ENCODE measurements at regions not wholly inside any gene's neighbourhood (a gene's known extent, or its start where the extent isn't known, plus 50 kb on each side); places are given as distances from the start of the nearest gene placed in this dataset.

- Histone ChIP-seq H3K27ac (no peak overlapping the region), H3K27me3 (ENCODE audit: low read depth) (no peaks in the 10 kb centered on the region), H3K36me3 (no peaks in the 10 kb centered on the region), H3K4me3 (no peak overlapping the region), H3K9me3 (no peaks in the 10 kb centered on the region), H3K4me1 (no peaks in the 10 kb centered on the region)
- ATAC-seq, result no peak
- intact Hi-C loops (cut with DNase I), result no loop called here
- no peak for TF ChIP-seq CTCF (IDR thresholded peaks at IDR 0.05)
- DNase-seq, result no peak
These were observed 564.3 kb downstream of the GATA3 start for GRCh38 chr10:8618834-8619233.

DNA sequence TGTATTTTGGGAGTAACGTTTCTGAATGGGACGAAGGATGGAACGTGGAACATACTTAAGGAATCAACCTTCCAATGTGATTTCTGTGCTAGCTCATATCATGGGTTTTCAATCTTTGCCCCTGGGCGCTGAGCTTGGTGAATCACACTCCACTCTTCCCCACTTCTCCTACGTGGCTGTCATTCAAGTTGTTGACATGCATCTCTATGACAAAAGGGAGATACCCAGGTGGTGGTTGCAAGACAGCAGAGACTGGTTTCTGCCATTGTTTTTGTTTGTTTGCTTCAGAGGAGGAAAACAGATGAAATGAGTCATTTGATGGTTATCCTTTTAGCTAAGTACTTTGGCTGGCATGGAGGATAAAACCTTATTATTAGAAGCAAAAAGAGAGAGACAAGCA lies 573.9 kb downstream of the GATA3 start:
- ATAC-seq (no peak), DNase-seq (no peak)
- intact Hi-C loops (cut with DNase I), result no loop called here
- Histone ChIP-seq H3K4me1 (no peaks in the 10 kb centered on the region), H3K27me3 (ENCODE audit: low read depth) (no peaks in the 10 kb centered on the region), H3K36me3 (no peaks in the 10 kb centered on the region), H3K4me3 (no peak overlapping the region), H3K27ac (no peak overlapping the region), H3K9me3 (no peaks in the 10 kb centered on the region)
- TF ChIP-seq CTCF (IDR thresholded peaks at IDR 0.05), result no peak

- Histone ChIP-seq H3K9me3 (no peaks in the 10 kb centered on the region), H3K36me3 (no peaks in the 10 kb centered on the region), H3K4me1 (no peaks in the 10 kb centered on the region), H3K27me3 (ENCODE audit: low read depth) (no peaks in the 10 kb centered on the region), H3K27ac (no peak overlapping the region), H3K4me3 (no peak overlapping the region)
- no peak for ATAC-seq
- intact Hi-C loops (cut with DNase I), result no loop called here
- no peak for DNase-seq
- no peak for TF ChIP-seq CTCF (IDR thresholded peaks at IDR 0.05)
These were observed 579.4 kb downstream of the GATA3 start for GRCh38 chr10:8633909-8634308.

GRCh38 chr10:8636371-8636770 lies 581.9 kb downstream of the GATA3 start:
- intact Hi-C loops (cut with DNase I), result no loop called here
- Histone ChIP-seq H3K9me3 (no peaks in the 10 kb centered on the region), H3K27ac (no peak overlapping the region), H3K4me3 (no peak overlapping the region), H3K36me3 (no peaks in the 10 kb centered on the region), H3K4me1 (no peaks in the 10 kb centered on the region), H3K27me3 (ENCODE audit: low read depth) (no peaks in the 10 kb centered on the region)
- ATAC-seq, result no peak
- no peak for DNase-seq
- TF ChIP-seq CTCF (IDR thresholded peaks at IDR 0.05), result no peak

DNA sequence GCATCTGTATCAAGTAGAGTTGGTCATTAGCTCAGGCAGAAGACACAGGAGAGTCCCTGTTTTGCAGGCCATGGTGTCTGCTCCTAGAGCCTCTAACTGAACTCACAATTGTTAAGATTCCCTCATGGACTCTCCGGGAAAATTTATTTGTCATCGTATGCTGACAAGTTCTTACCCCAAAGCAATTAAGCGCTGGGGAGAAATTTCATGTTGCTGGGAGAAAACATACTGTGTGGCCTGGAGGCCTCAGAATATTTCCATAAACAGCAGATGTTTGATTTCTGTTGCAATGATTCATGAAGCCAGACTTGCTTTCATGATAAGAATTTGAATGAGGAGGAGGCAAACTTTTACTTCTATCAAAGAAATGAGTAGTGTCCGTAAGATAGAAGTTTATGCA lies 583.2 kb downstream of the GATA3 start:
- H3K4me1 ChIP-seq, result no peaks in the 10 kb centered on the region
- TF ChIP-seq CTCF (IDR thresholded peaks at IDR 0.05), result no peak
- no peaks in the 10 kb centered on the region for H3K36me3 ChIP-seq
- no peak overlapping the region for H3K27ac ChIP-seq
- no peaks in the 10 kb centered on the region for H3K9me3 ChIP-seq
- intact Hi-C loops (cut with DNase I), result no loop called here
- ATAC-seq (no peak), DNase-seq (no peak)
- H3K4me3 ChIP-seq, result no peak overlapping the region
- H3K27me3 ChIP-seq (ENCODE audit: low read depth), result no peaks in the 10 kb centered on the region

DNA sequence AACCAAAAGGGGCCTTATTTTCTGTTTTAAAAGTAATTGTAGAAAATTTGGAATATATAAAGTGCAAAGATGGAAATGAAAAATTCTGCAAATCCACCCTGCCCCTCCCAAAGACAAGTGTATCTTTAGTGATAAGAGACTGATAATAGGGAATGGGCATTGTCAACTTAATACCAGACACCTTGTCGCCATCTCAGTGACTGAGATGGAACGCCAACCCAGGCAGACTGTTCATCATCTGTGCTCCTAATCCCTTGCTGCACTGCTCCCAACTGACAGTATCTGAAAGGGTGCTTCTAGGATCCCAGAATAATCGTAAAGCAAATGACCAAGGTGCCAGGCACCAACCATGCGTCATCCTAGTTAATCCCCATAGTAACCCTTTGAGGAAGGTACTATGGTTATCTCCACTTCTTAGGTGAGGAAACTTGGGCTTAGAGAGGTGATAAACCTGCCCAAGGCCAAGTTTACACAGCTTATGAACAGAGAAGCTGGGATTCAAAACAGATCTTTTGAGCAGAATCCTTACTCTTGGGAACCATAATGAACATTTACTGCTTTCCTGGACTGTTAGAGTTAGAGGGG lies 583.7 kb downstream of the GATA3 start:
- intact Hi-C loops (cut with DNase I), result no loop called here
- no peaks in the 10 kb centered on the region for H3K4me1 ChIP-seq
- no peak for ATAC-seq
- H3K36me3 ChIP-seq, result no peaks in the 10 kb centered on the region
- no peak overlapping the region for H3K4me3 ChIP-seq
- no peak for DNase-seq
- no peak for TF ChIP-seq CTCF (IDR thresholded peaks at IDR 0.05)
- no peak overlapping the region for H3K27ac ChIP-seq
- no peaks in the 10 kb centered on the region for H3K27me3 ChIP-seq (ENCODE audit: low read depth)
- H3K9me3 ChIP-seq, result no peaks in the 10 kb centered on the region
